Upper lobe of right lung (tissue), 1 donor: ENCODE measurements at regions not wholly inside any gene's neighbourhood (a gene's known extent, or its start where the extent isn't known, plus 50 kb on each side); places are given as distances from the start of the nearest gene placed in this dataset.
A peak's percentile ranks its signal among the peaks of the same experiment; 100 is the strongest.

Experiments
- ATAC-seq: fragments of 200-7000 bp; cut with Tn5 transposase; one replicate; pipeline ENCODE4 v1.9.1; 2020; ENCODE audit warnings: mild to moderate bottlenecking, moderate library complexity
- DNase-seq: peaks from one replicate; pipeline ENCODE4 v3.0.0-alpha.2; 2020
- H3K27ac ChIP-seq: fragments of 200-600 bp; one replicate; pipeline ENCODE4 v1.8.0; 2022
- H3K27me3 ChIP-seq: fragments of 200-600 bp; one replicate; pipeline ENCODE4 v1.8.0; 2022; ENCODE audit warnings: mild to moderate bottlenecking
- H3K36me3 ChIP-seq: fragments of 200-600 bp; one replicate; pipeline ENCODE4 v1.8.0; 2022
- H3K4me1 ChIP-seq: fragments of 200-600 bp; one replicate; pipeline ENCODE4 v1.8.0; 2022
- H3K4me3 ChIP-seq: fragments of 200-600 bp; one replicate; pipeline ENCODE4 v1.8.0; 2022; ENCODE audit warnings: mild to moderate bottlenecking
- H3K9me3 ChIP-seq: fragments of 200-600 bp; one replicate; pipeline ENCODE4 v1.8.0; 2022
- intact Hi-C: fragments of 100-400 bp; cut with DNase I; formaldehyde crosslinking; loops from one replicate; pipeline ENCODE4 v1.11.0; 2022
- TF ChIP-seq, protein P1 (sequence below): fragments of 200-600 bp; IDR thresholded peaks from one replicate; pipeline ENCODE4 v1.8.0; 2022; ENCODE audit warnings: antibody characterized with exemption
- donor health status: DM: no; HTN: yes; CAD: no; lungs with severe emphysema.

DNA sequence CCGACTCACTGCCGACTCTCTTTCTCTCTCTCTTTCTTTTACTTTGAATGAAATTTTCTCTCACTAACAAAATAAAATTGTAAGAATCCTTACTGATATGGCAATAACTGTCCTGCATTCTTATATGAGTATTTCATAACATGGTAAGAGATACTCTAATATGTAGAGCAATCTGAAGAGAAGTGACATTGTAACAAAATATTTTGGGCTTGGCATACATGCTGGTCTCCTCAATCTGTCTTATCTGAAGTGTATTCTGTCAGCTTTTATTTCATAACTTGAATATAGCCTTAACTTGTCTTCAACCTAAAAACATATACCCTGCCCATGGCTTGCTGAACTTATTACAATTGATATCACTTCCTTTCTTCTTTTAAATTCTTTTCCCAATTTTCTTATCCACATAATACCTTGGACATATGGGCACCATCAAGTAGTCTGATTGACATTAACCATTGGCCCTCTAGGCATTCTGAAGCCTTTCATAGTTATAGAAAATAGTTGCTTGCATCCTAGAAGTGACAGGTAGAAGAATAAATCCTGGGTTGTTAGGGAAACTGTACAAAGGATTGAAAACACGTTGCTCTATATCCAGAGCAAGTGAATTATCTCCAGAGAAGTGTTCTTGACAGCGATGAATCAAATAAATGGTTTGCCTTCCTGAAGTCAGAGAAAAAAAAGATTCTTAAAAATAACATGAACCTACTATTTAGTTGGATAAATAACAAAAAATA is 537.6 kb upstream of the TYRP1 start:
- Histone ChIP-seq H3K4me3 (no peak overlapping the region), H3K36me3 (no peaks in the 10 kb centered on the region), H3K27ac (no peak overlapping the region), H3K4me1 (no peaks in the 10 kb centered on the region), H3K9me3 (no peaks in the 10 kb centered on the region), H3K27me3 (no peaks in the 10 kb centered on the region)
- intact Hi-C loops: no loop called here
- no peak for DNase-seq
- TF ChIP-seq, protein P1, sequence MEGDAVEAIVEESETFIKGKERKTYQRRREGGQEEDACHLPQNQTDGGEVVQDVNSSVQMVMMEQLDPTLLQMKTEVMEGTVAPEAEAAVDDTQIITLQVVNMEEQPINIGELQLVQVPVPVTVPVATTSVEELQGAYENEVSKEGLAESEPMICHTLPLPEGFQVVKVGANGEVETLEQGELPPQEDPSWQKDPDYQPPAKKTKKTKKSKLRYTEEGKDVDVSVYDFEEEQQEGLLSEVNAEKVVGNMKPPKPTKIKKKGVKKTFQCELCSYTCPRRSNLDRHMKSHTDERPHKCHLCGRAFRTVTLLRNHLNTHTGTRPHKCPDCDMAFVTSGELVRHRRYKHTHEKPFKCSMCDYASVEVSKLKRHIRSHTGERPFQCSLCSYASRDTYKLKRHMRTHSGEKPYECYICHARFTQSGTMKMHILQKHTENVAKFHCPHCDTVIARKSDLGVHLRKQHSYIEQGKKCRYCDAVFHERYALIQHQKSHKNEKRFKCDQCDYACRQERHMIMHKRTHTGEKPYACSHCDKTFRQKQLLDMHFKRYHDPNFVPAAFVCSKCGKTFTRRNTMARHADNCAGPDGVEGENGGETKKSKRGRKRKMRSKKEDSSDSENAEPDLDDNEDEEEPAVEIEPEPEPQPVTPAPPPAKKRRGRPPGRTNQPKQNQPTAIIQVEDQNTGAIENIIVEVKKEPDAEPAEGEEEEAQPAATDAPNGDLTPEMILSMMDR: no peak
- ATAC-seq: no peak

DNA sequence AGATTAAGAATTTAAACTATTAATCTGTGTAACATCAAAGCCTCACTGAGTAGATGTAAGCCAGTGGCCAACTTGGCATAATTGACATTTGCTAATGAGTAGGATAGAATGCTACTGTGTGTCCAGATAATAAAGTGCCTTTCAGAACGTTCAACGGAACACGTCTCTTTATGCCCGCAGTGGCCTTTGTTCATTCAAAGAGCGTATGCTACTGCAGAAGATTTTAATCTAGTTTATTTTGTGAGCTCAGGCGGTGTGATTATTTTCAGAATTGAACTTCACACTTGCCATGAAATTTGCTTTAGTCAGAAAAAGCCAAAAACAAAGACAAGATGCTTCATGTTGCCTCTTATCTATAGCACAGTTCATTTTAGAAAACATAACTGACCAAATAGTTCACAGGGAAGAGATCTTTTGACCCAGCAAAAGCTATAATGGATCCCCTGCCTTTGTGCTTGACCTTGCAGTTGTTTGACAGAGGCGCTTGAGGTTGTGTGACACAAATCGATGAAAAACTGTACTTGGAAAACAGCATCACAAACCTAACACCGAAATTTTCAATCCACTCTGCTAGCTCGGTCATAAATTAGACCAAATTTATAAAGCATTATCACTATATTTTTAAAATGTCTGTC is 530.9 kb upstream of the TYRP1 start:
- Histone ChIP-seq H3K27me3 (no peaks in the 10 kb centered on the region), H3K36me3 (no peaks in the 10 kb centered on the region), H3K4me1 (no peaks in the 10 kb centered on the region), H3K27ac (no peak overlapping the region), H3K9me3 (no peaks in the 10 kb centered on the region), H3K4me3 (no peak overlapping the region)
- TF ChIP-seq, protein P1: no peak
- DNase-seq (no peak), ATAC-seq (no peak)
- intact Hi-C loops: no loop called here

GRCh38 chr9:12163723-12164458 is 529.3 kb upstream of the TYRP1 start:
- H3K36me3 ChIP-seq: no peaks in the 10 kb centered on the region
- no peak overlapping the region for H3K4me3 ChIP-seq
- no peaks in the 10 kb centered on the region for H3K27me3 ChIP-seq
- H3K4me1 ChIP-seq: no peaks in the 10 kb centered on the region
- H3K27ac ChIP-seq: no peak overlapping the region
- TF ChIP-seq, protein P1: no peak
- no peaks in the 10 kb centered on the region for H3K9me3 ChIP-seq
- ATAC-seq (no peak), DNase-seq (no peak)
- intact Hi-C loops: no loop called here

DNA sequence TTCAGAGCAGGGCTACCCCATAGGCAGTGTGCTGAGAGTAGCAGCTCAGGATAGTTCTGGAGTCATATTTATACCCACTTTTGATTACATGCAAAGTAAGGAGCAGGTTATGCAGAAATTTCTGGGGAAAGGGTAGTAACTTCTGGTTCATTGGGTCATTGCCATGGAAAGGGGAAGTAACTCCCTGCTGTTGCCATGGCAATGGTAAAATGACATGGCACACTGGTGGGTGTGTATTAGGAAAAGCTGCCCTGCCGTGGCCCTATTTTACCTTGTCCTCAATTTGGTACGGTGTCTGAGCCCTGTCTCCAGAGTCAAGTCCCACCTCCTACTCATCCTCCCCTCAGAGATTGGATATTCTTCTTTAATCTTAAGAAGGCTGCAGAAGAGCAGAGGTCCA is 526.7 kb upstream of the TYRP1 start:
- intact Hi-C loops: no loop called here
- ATAC-seq (peak; percentile 43), DNase-seq (no peak)
- Histone ChIP-seq H3K27me3 (no peaks in the 10 kb centered on the region), H3K4me3 (no peak overlapping the region), H3K27ac (no peak overlapping the region), H3K9me3 (no peaks in the 10 kb centered on the region), H3K4me1 (no peaks in the 10 kb centered on the region), H3K36me3 (no peaks in the 10 kb centered on the region)
- TF ChIP-seq, protein P1: no peak

GRCh38 chr9:12170456-12170855 is 522.7 kb upstream of the TYRP1 start:
- Histone ChIP-seq H3K36me3 (no peaks in the 10 kb centered on the region), H3K4me3 (no peak overlapping the region), H3K27me3 (no peaks in the 10 kb centered on the region), H3K27ac (no peak overlapping the region), H3K4me1 (no peaks in the 10 kb centered on the region), H3K9me3 (no peaks in the 10 kb centered on the region)
- TF ChIP-seq, protein P1: no peak
- intact Hi-C loops: no loop called here
- DNase-seq (no peak), ATAC-seq (no peak)
